CD4-positive, alpha-beta T cell treated with Interleukin-12 subunit alpha and Interleukin-12 subunit beta, for 1 hour (primary cell): ENCODE measurements at regions not wholly inside any gene's neighbourhood (a gene's known extent, or its start where the extent isn't known, plus 50 kb on each side); places are given as distances from the start of the nearest gene placed in this dataset.

Source experiments
- DNase-seq: peaks from one replicate; pipeline ENCODE4 v3.0.0-alpha.2; 2020

GRCh38 chr20:58138395-58138794 lies 90.1 kb downstream of the ANKRD60 start:
- no peak for DNase-seq

- DNase-seq, result no peak
Observed at GRCh38 chr20:58137651-58138265, 90.7 kb downstream of the ANKRD60 start.

- no peak for DNase-seq
Observed at GRCh38 chr20:58137236-58137635, 91.2 kb downstream of the ANKRD60 start.

GRCh38 chr20:58136149-58136484 lies 92.3 kb downstream of the ANKRD60 start:
- no peak for DNase-seq

GRCh38 chr20:58135441-58136148 lies 92.9 kb downstream of the ANKRD60 start:
- no peak for DNase-seq

GRCh38 chr20:58133020-58133808 lies 95.2 kb downstream of the ANKRD60 start:
- DNase-seq, result no peak

GRCh38 chr20:58131551-58132142 lies 96.8 kb downstream of the ANKRD60 start:
- DNase-seq, result no peak

GRCh38 chr20:58131151-58131550 lies 97.3 kb downstream of the ANKRD60 start:
- no peak for DNase-seq

GRCh38 chr20:58130581-58130980 lies 97.9 kb downstream of the ANKRD60 start:
- no peak for DNase-seq

GRCh38 chr20:58130156-58130555 lies 98.3 kb downstream of the ANKRD60 start:
- DNase-seq, result no peak

- DNase-seq, result no peak
Observed at GRCh38 chr20:58129721-58130151, 98.7 kb downstream of the ANKRD60 start.

GRCh38 chr20:58128635-58129625 lies 99.5 kb downstream of the ANKRD60 start:
- DNase-seq, result no peak

GRCh38 chr20:58127701-58128111 lies 100.7 kb downstream of the ANKRD60 start:
- no peak for DNase-seq

GRCh38 chr20:58125726-58126125 lies 102.7 kb downstream of the ANKRD60 start:
- no peak for DNase-seq

- DNase-seq, result no peak
Observed at GRCh38 chr20:58117944-58118343, 110.5 kb downstream of the ANKRD60 start.

- no peak for DNase-seq
Observed at GRCh38 chr20:58116505-58116904, 111.9 kb downstream of the ANKRD60 start.

- no peak for DNase-seq
Observed at GRCh38 chr20:58113716-58114115, 114.7 kb downstream of the ANKRD60 start.

GRCh38 chr20:58112017-58112781 lies 116.3 kb downstream of the ANKRD60 start:
- DNase-seq, result no peak

- no peak for DNase-seq
Observed at GRCh38 chr20:58111310-58112016, 117.0 kb downstream of the ANKRD60 start.

GRCh38 chr20:58109918-58110635 lies 118.4 kb downstream of the ANKRD60 start:
- no peak for DNase-seq
